OCI-LY7 (cell line): ENCODE measurements at regions not wholly inside any gene's neighbourhood (a gene's known extent, or its start where the extent isn't known, plus 50 kb on each side); places are given as distances from the start of the nearest gene placed in this dataset.

Experiments
- BruUV-seq: library from RNA; stranded (reverse); fragments of 400-500 nt; replicated peaks from 2 replicates; lab custom pipeline; 2021; lab: Mats Ljungman, UMichigan
- CTCF ChIA-PET: fragments of 300-600 bp; sonication (Branson Sonifier 250); formaldehyde crosslinking; loops from one replicate; lab custom pipeline; 2022; ENCODE audit warnings: antibody characterized with exemption; ENCODE audit not compliant: unreplicated experiment; lab: Charles Lee
- POLR2A ChIA-PET: fragments of 300-600 bp; sonication (Branson Sonifier 250); formaldehyde crosslinking; loops from one replicate; lab custom pipeline; 2022; ENCODE audit warnings: antibody characterized with exemption; lab: Charles Lee
- DNase-seq: peaks from one replicate; pipeline ENCODE4 v3.0.0-alpha.2; 2015; ENCODE audit warnings: low spot score
- H2AFZ ChIP-seq: fragments of 200-600 bp; sonication (generic), shearing (Covaris generic); 2 replicates; pipeline ENCODE4 v1.6.1; 2014; ENCODE audit warnings: mild to moderate bottlenecking, antibody characterized with exemption, low read length, moderate library complexity
- H3K27ac ChIP-seq: fragments of 200-600 bp; sonication (generic); 2 replicates; pipeline ENCODE4 v1.5.1; 2014; ENCODE audit warnings: mixed run types, low read depth, mild to moderate bottlenecking, moderate library complexity, low read length, inconsistent platforms; ENCODE audit not compliant: poor library complexity, severe bottlenecking
- H3K36me3 ChIP-seq: fragments of 200-600 bp; sonication (generic); 2 replicates; pipeline ENCODE4 v1.6.1; 2014; ENCODE audit warnings: mild to moderate bottlenecking, antibody characterized with exemption, low read length, moderate library complexity, mixed read lengths; ENCODE audit not compliant: insufficient read depth
- H3K4me1 ChIP-seq: fragments of 200-600 bp; sonication (generic); 2 replicates; pipeline ENCODE4 v1.5.1; 2014; ENCODE audit warnings: mild to moderate bottlenecking, low read length; ENCODE audit not compliant: insufficient read depth, poor library complexity, severe bottlenecking
- H3K4me2 ChIP-seq: fragments of 200-600 bp; sonication (generic); 2 replicates; pipeline ENCODE4 v1.6.1; 2014; ENCODE audit warnings: mild to moderate bottlenecking, low read length
- H3K4me3 ChIP-seq: fragments of 200-600 bp; sonication (generic); 2 replicates; pipeline ENCODE4 v1.5.1; 2014; ENCODE audit warnings: mild to moderate bottlenecking, low read depth, low read length; ENCODE audit not compliant: poor library complexity, severe bottlenecking
- H3K79me2 ChIP-seq: fragments of 200-600 bp; sonication (generic); 2 replicates; pipeline ENCODE4 v1.6.1; 2016; ENCODE audit warnings: low read depth, mild to moderate bottlenecking, low read length, moderate library complexity, mixed read lengths; ENCODE audit not compliant: insufficient read depth
- H3K9me2 ChIP-seq: fragments of 200-600 bp; sonication (generic); 2 replicates; pipeline ENCODE4 v1.6.1; 2016; ENCODE audit warnings: mild to moderate bottlenecking, low read length, mixed read lengths; ENCODE audit not compliant: insufficient read depth
- H3K9me3 ChIP-seq: fragments of 200-600 bp; sonication (generic); 2 replicates; pipeline ENCODE4 v1.6.1; 2014; ENCODE audit warnings: mild to moderate bottlenecking, mixed run types, low read length, mixed read lengths
- H4K20me1 ChIP-seq: fragments of 200-600 bp; sonication (generic); 2 replicates; pipeline ENCODE4 v1.6.1; 2014; ENCODE audit warnings: mild to moderate bottlenecking, antibody characterized with exemption, low read length, moderate library complexity, mixed read lengths; ENCODE audit not compliant: insufficient read depth
- CTCF ChIP-seq: fragments of 200-600 bp; sonication (generic); conservative IDR thresholded peaks from 2 replicates; pipeline ENCODE4 v1.5.1; 2014; ENCODE audit warnings: mild to moderate bottlenecking, antibody characterized with exemption, low read length, moderate library complexity, mixed read lengths
- EZH2phosphoT487 ChIP-seq: fragments of 200-600 bp; sonication (generic); IDR thresholded peaks from 2 replicates; pipeline ENCODE4 v1.6.1; 2018; ENCODE audit warnings: low read depth, borderline replicate concordance, mild to moderate bottlenecking, mixed run types, antibody characterized with exemption, low read length, moderate library complexity, mixed read lengths
- intact Hi-C: fragments of 100-400 bp; cut with micrococcal nuclease; formaldehyde crosslinking; loops from one replicate; pipeline ENCODE4 v1.10.0; 2022; ENCODE audit not compliant: unreplicated experiment

DNA sequence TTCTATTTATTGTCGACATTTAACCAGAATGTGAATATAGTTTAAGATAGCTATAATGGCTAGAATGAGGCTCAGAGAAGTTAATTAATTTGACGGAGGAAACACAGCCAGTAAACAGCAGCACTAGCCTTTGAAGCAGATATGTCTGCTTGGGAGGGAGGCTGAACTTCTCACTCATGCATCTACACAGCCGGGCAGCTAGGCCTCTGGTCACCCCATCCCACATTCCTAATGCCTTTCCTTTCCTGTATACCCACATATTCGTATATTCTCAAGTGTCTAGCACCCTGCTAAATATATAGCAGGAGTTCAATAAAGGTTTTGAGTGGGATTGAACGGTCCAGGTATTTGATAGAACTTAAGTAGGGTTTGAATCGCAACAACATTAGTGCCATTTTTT is 230.4 kb upstream of the PDE10A start:
- Histone ChIP-seq H3K9me2 (no peaks in the 10 kb centered on the region), H3K27ac (no peak overlapping the region), H3K4me3 (no peak overlapping the region), H3K9me3 (no peaks in the 10 kb centered on the region), H2AFZ (no peak overlapping the region), H3K79me2 (no peaks in the 10 kb centered on the region), H3K4me2 (no peak overlapping the region), H3K36me3 (no peaks in the 10 kb centered on the region), H4K20me1 (no peaks in the 10 kb centered on the region), H3K4me1 (no peaks in the 10 kb centered on the region)
- ChIA-PET CTCF (no interaction called here), POLR2A (interaction anchor here (1.0 kb wide), 1 partner anchor 65 kb away, joined by 5 read pairs; no protein-coding TSS in a partner anchor)
- TF ChIP-seq CTCF (no peak), EZH2phosphoT487 (no peak)
- BruUV-seq = no TSS peak
- no peak for DNase-seq
- intact Hi-C loops = no loop called here

DNA sequence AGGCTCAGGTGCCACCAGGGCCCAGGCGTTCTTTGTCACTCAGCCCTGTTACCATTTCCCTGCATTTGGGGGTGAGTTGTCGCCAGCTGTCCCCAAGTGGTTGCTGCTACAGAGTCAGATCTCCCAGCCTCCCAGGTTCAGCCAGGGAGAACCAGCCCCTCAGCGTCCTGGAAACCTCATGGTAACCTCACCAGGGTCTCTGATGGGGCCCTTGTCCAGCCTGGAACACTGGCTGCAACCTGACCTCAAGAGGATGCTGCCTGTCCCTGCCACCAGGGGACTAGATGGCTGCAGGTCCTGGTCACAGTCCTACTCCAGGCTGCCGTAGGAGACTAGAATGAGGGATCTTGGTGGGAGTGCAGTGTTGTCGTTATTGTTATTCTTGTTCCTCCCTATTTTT is 228.3 kb upstream of the PDE10A start:
- ChIA-PET POLR2A (no interaction called here), CTCF (no interaction called here)
- TF ChIP-seq EZH2phosphoT487 = no peak
- no peak for TF ChIP-seq CTCF
- DNase-seq = no peak
- no peaks in the 10 kb centered on the region for H3K79me2 ChIP-seq
- H3K27ac ChIP-seq = no peak overlapping the region
- H3K9me3 ChIP-seq = no peaks in the 10 kb centered on the region
- H3K4me1 ChIP-seq = no peaks in the 10 kb centered on the region
- H3K9me2 ChIP-seq = no peaks in the 10 kb centered on the region
- intact Hi-C loops = no loop called here
- no peaks in the 10 kb centered on the region for H4K20me1 ChIP-seq
- H3K36me3 ChIP-seq = no peaks in the 10 kb centered on the region
- BruUV-seq = no TSS peak
- H3K4me2 ChIP-seq = no peak overlapping the region
- H3K4me3 ChIP-seq = no peak overlapping the region
- no peak overlapping the region for H2AFZ ChIP-seq

- Histone ChIP-seq H4K20me1 (no peaks in the 10 kb centered on the region), H2AFZ (no peak overlapping the region), H3K79me2 (no peaks in the 10 kb centered on the region), H3K4me1 (no peaks in the 10 kb centered on the region), H3K36me3 (no peaks in the 10 kb centered on the region), H3K4me2 (no peak overlapping the region), H3K4me3 (no peak overlapping the region), H3K9me2 (no peaks in the 10 kb centered on the region), H3K9me3 (no peaks in the 10 kb centered on the region), H3K27ac (no peak overlapping the region)
- no peak for DNase-seq
- ChIA-PET POLR2A (interaction anchor here (0.5 to 0.6 kb wide), 2 partner anchors 18 to 1458 kb away, joined by 3 read pairs; no protein-coding TSS in a partner anchor), CTCF (no interaction called here)
- intact Hi-C loops = no loop called here
- no peak for TF ChIP-seq EZH2phosphoT487
- 0 out of 2 replicates have a peak, but pooled peaks have one; percentile 25 for TF ChIP-seq CTCF
- BruUV-seq = no TSS peak
These were observed 227.3 kb upstream of the PDE10A start for GRCh38 chr6:165890404-165890735.
